Smooth muscle cell (in vitro differentiated cells): ENCODE measurements at regions not wholly inside any gene's neighbourhood (a gene's known extent, or its start where the extent isn't known, plus 50 kb on each side); places are given as distances from the start of the nearest gene placed in this dataset.

Experiments
- DNase-seq: peaks from one replicate; lab custom pipeline; 2025; ENCODE audit not compliant: unreplicated experiment; lab: John Stamatoyannopoulos, UW
- H2AFZ ChIP-seq: fragments of 200-600 bp; sonication (generic); 2 replicates; pipeline ENCODE4 v1.6.0; 2016; ENCODE audit warnings: antibody characterized with exemption, low read depth, mild to moderate bottlenecking
- H3F3A ChIP-seq: fragments of 200-600 bp; sonication (generic); 2 replicates; pipeline ENCODE4 v1.6.0; 2017; ENCODE audit warnings: antibody characterized with exemption, low read depth
- H3K27ac ChIP-seq: fragments of 200-600 bp; sonication (generic); 2 replicates; pipeline ENCODE4 v1.5.1; 2016; ENCODE audit warnings: low read depth, mild to moderate bottlenecking
- H3K27me3 ChIP-seq: fragments of 200-600 bp; sonication (generic); 2 replicates; pipeline ENCODE4 v1.6.1; 2016; ENCODE audit warnings: low read depth, mild to moderate bottlenecking
- H3K36me3 ChIP-seq: fragments of 200-600 bp; sonication (generic); 2 replicates; pipeline ENCODE4 v1.5.1; 2016; ENCODE audit warnings: low read depth
- H3K4me1 ChIP-seq: fragments of 200-600 bp; sonication (generic); 2 replicates; pipeline ENCODE4 v1.5.1; 2016; ENCODE audit warnings: low read depth
- H3K4me2 ChIP-seq: fragments of 200-600 bp; sonication (generic); 2 replicates; pipeline ENCODE4 v1.6.0; 2016; ENCODE audit warnings: mild to moderate bottlenecking
- H3K4me3 ChIP-seq: fragments of 200-600 bp; sonication (generic); 2 replicates; pipeline ENCODE4 v1.5.1; 2016; ENCODE audit warnings: mild to moderate bottlenecking
- H3K79me2 ChIP-seq: fragments of 200-600 bp; sonication (generic); 2 replicates; pipeline ENCODE4 v1.6.0; 2016; ENCODE audit warnings: low read depth, mild to moderate bottlenecking
- H3K9ac ChIP-seq: fragments of 200-600 bp; sonication (generic); 2 replicates; pipeline ENCODE4 v1.6.0; 2016; ENCODE audit warnings: low read depth
- H3K9me3 ChIP-seq: fragments of 200-600 bp; sonication (generic); replicated peaks from 2 replicates; pipeline ENCODE4 v1.5.1; 2016; ENCODE audit warnings: low read depth
- H4K20me1 ChIP-seq: fragments of 200-600 bp; sonication (generic); 2 replicates; pipeline ENCODE4 v1.6.0; 2016; ENCODE audit warnings: low read depth
- CTCF ChIP-seq: fragments of 200-600 bp; sonication (generic); IDR thresholded peaks from 2 replicates; pipeline ENCODE4 v1.5.1; 2017; ENCODE audit warnings: borderline replicate concordance, mild to moderate bottlenecking, antibody characterized with exemption; ENCODE audit not compliant: insufficient read depth, poor library complexity, severe bottlenecking
- WGBS: methylation state at CpG from one replicate; pipeline ENCODE4 v1.1.7; 2016; ENCODE audit warnings: low lambda C conversion rate; 5-methylcytosine and 5-hydroxymethylcytosine counted together

DNA sequence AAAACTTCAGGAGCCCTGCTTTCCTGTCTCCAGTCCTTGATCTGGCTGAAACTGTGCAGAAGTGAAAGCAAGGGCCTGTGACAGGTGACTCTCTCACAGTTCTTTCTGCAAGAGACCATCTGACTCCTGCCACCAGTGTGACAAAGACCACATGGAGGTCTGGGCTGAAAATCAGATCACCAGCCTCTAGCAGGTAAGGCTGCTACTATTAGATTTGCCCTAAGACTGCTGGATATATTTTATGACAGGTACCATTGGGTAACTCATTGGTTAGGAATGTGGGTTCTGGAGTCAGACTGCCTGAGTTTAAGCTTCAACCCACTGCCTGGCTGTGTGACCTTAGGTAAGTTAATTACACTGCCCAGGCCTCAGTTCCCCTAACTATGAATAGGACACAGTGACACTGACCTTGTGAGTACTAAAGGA lies 163.3 kb upstream of the SLC7A11 start:
- no peaks in the 10 kb centered on the region for H4K20me1 ChIP-seq
- H3K79me2 ChIP-seq, result no peaks in the 10 kb centered on the region
- no peak overlapping the region for H3K27ac ChIP-seq
- no peak for TF ChIP-seq CTCF
- no peaks in the 10 kb centered on the region for H3K9me3 ChIP-seq
- no peaks in the 10 kb centered on the region for H3K27me3 ChIP-seq
- H3K4me2 ChIP-seq, result no peak overlapping the region
- no peak overlapping the region for H2AFZ ChIP-seq
- H3K9ac ChIP-seq, result no peak overlapping the region
- no peak overlapping the region for H3K4me3 ChIP-seq
- no peaks in the 10 kb centered on the region for H3K36me3 ChIP-seq
- no peak for DNase-seq
- H3F3A ChIP-seq, result no peaks in the 10 kb centered on the region
- H3K4me1 ChIP-seq, result no peaks in the 10 kb centered on the region

GRCh38 chr4:138404801-138405200 lies 162.7 kb upstream of the SLC7A11 start:
- H3K4me2 ChIP-seq, result no peak overlapping the region
- no peak for DNase-seq
- no peak overlapping the region for H3K4me3 ChIP-seq

GRCh38 chr4:138404251-138404650 lies 162.1 kb upstream of the SLC7A11 start:
- TF ChIP-seq CTCF, result no peak
- no peak overlapping the region for H3K27ac ChIP-seq
- H3K9me3 ChIP-seq, result no peaks in the 10 kb centered on the region
- H3K27me3 ChIP-seq, result no peaks in the 10 kb centered on the region
- no peaks in the 10 kb centered on the region for H3K4me1 ChIP-seq
- no peaks in the 10 kb centered on the region for H3K79me2 ChIP-seq
- no peaks in the 10 kb centered on the region for H3F3A ChIP-seq
- H3K4me2 ChIP-seq, result no peak overlapping the region
- no peaks in the 10 kb centered on the region for H4K20me1 ChIP-seq
- H3K36me3 ChIP-seq, result no peaks in the 10 kb centered on the region
- H3K4me3 ChIP-seq, result no peak overlapping the region
- H2AFZ ChIP-seq, result no peak overlapping the region
- H3K9ac ChIP-seq, result no peak overlapping the region
- DNase-seq, result no peak

More at GRCh38 chr4:138404801-138405200, 162.7 kb upstream of the SLC7A11 start:
- Histone ChIP-seq H3F3A (no peaks in the 10 kb centered on the region), H3K27me3 (no peaks in the 10 kb centered on the region), H3K36me3 (no peaks in the 10 kb centered on the region), H3K9me3 (no peaks in the 10 kb centered on the region), H2AFZ (no peak overlapping the region), H4K20me1 (no peaks in the 10 kb centered on the region), H3K79me2 (no peaks in the 10 kb centered on the region), H3K4me1 (no peaks in the 10 kb centered on the region), H3K9ac (no peak overlapping the region), H3K27ac (no peak overlapping the region)
- TF ChIP-seq CTCF, result no peak
- WGBS, result 100% methylated on average over 1 of the region's 1 CpG

GRCh38 chr4:138401334-138401733 lies 159.2 kb upstream of the SLC7A11 start:
- TF ChIP-seq CTCF, result no peak
- no peak for DNase-seq
- no peaks in the 10 kb centered on the region for H3K4me1 ChIP-seq
- H3F3A ChIP-seq, result no peaks in the 10 kb centered on the region
- H2AFZ ChIP-seq, result no peak overlapping the region
- H3K4me2 ChIP-seq, result no peak overlapping the region
- H3K27ac ChIP-seq, result no peak overlapping the region
- no peaks in the 10 kb centered on the region for H3K9me3 ChIP-seq
- no peak overlapping the region for H3K9ac ChIP-seq
- 66% methylated on average over 3 of the region's 3 CpGs for WGBS
- H4K20me1 ChIP-seq, result no peaks in the 10 kb centered on the region
- no peaks in the 10 kb centered on the region for H3K36me3 ChIP-seq
- H3K79me2 ChIP-seq, result no peaks in the 10 kb centered on the region
- H3K4me3 ChIP-seq, result no peak overlapping the region
- no peaks in the 10 kb centered on the region for H3K27me3 ChIP-seq
